NCI-H345 treated with DMSO at 0.1 percent for 48 hours (cell line): ENCODE measurements at regions not wholly inside any gene's neighbourhood (a gene's known extent, or its start where the extent isn't known, plus 50 kb on each side); places are given as distances from the start of the nearest gene placed in this dataset.

Source experiments
- DNase-seq: peaks from one replicate; lab custom pipeline; 2025; ENCODE audit not compliant: unreplicated experiment; lab: John Stamatoyannopoulos, UW

GRCh38 chr12:77724367-77724957, 106.2 kb upstream of the NAV3 start:
- peak; percentile 52 for DNase-seq

GRCh38 chr12:77723308-77723707, 107.4 kb upstream of the NAV3 start:
- DNase-seq, result no peak

GRCh38 chr12:77722536-77722935, 108.2 kb upstream of the NAV3 start:
- no peak for DNase-seq

- no peak for DNase-seq
These were observed 110.4 kb upstream of the NAV3 start for GRCh38 chr12:77720258-77720657.

GRCh38 chr12:77710209-77710608, 120.5 kb upstream of the NAV3 start:
- DNase-seq, result no peak

- no peak for DNase-seq
These were observed 133.6 kb upstream of the NAV3 start for GRCh38 chr12:77697126-77697525.

DNA sequence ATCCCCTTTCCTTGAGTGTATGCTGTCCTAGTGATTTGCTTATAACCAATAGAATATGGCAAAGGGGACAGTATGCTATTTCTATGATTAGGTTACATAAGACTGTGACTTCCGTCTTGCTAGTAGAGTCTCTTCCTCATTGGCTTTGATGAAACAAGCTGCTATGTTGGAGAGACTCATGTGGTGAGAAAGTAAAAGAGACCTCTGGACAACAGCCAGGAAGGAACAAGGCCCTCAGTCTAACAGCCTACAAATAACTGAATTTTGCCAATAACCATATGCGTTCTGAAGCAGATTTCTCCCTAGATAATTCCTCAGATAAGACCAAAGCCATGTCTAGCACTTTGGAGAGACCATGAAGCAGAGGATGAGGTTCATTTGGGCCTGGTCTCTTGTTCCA, 134.5 kb upstream of the NAV3 start:
- no peak for DNase-seq

GRCh38 chr12:77689510-77690086, 141.1 kb upstream of the NAV3 start:
- no peak for DNase-seq

GRCh38 chr12:77687321-77687720, 143.4 kb upstream of the NAV3 start:
- no peak for DNase-seq

- no peak for DNase-seq
These were observed 143.9 kb upstream of the NAV3 start for GRCh38 chr12:77686760-77687159.

DNA sequence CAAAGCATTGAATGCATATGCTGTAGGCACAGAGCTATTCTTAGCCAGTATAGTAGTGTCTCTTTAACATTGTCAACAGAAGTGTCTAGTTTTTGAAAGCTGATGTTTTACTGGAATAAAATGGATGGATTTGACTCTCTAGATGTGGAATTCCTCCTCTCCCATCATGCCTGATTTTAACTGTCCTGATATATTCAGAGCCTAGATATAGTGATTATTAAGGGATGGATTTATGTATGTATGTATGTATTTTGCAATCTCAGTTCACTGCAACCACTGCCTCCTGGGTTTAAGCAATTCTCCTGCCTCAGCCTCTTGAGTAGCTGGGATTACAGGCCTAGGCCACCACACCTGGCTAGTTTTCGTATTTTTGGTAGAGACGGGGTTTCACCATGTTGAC, 144.8 kb upstream of the NAV3 start:
- DNase-seq, result no peak

DNA sequence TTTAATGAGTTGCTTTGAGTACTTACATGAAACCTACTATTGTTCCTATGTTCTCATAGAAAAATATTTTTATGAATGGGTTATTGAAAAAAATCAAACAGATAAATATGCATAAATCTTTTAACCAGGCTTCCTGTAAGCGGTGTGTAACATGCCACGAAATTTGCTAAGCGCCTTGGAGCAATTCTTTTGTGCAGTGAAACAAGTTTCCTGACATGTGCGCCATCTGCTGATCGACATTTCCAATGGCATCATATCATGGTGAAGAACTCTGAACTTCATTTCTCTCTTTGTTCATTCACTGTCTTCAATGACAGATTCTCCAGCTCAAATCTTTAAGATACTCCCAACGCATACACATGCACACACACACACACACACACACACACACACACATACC, 145.6 kb upstream of the NAV3 start:
- peak; percentile 71 for DNase-seq

DNA sequence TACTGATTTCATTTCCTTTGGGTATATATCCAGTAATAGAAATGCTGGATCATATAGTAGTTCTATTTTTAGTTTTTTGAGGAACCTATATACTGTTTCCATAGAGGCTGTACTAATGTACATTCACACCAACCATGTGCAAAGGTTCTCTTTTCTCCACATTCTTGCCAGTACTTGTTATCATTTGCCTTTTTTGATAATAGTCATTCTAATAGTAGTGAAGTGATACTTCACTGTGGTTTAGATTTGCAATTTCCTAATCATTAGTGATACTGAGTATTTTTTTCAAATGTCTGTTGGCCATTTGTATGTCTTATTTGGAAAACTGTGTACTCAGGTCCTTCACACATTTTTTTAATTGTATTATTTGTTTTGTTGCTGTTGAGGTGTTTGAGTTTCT, 148.2 kb upstream of the NAV3 start:
- no peak for DNase-seq

GRCh38 chr12:77681726-77682125, 149.0 kb upstream of the NAV3 start:
- no peak for DNase-seq

DNA sequence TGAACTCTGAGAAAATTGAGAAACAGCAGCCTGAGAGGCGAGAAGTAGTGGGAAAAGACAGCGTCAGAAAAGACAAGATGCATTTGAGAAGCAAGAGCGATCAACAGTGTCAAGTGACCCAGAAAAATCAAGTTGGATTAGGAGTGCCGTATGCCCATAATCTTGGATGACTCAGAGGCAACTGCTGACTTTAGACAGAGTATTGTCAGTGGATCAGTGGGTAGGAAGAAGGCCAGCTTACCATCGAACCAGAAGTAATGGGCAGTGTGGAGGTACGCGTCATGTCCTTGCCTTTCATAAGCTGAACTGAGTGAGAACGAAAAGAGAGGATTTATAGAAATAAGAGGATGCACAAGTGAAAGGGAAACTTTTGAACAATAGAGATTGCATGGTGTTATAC, 151.0 kb upstream of the NAV3 start:
- no peak for DNase-seq

DNA sequence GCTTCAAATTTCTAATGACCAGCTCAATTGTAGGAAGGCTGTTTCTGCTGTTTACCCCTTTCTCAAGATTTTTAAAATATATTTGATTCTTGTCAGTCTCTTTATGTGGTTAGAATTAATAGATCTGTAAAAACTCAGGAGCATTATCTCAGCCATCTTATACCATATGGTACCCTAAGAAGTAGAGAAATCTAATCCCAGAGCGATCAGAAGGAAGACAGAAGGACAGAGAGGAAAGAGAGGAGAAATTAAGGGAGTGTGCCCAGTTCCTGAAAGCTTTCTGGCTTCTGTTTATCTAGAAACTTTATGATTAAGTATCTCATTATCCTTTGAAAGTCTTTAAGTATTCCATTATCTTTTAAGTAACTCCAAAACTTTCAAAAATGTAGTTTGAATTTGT, 152.1 kb upstream of the NAV3 start:
- DNase-seq, result no peak

DNA sequence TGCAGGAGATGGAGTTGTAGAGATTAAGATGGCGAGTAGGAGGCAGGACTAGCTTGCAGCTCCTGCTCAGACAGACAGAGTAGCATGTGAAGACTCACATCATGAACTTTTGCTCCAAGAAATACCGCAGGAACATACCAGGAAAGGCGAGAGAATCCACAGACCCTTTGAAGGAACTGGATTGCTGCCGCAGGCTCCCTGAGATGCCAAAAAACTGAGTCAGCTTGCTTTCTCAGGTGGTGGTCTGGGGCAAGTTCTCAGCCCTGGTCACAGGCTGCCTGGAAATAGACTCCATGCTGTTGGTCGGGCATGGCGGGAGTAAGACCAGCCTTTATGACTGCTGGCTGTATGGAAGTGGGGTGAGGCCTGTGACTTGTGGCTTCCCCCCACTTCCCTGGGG, 163.6 kb upstream of the NAV3 start:
- no peak for DNase-seq

DNA sequence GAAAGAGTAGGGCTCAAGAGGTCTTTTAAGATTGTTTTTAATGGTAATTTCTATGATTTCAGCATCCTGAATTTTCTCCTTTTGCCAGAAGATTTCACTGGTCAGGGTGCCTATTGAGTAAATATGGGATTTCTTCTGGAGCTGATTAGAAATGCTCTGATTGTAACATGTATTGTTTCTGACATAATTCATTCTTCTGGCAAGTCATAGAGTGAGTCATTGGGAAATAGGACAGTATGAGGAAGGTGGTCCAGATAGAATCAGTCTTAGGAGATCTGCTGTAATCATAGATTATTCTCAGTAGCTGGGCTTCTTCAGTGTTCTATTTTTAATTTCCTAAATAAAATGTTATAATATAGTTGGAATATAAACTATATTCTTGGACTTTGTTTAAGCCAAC, 182.0 kb upstream of the NAV3 start:
- DNase-seq, result no peak

DNA sequence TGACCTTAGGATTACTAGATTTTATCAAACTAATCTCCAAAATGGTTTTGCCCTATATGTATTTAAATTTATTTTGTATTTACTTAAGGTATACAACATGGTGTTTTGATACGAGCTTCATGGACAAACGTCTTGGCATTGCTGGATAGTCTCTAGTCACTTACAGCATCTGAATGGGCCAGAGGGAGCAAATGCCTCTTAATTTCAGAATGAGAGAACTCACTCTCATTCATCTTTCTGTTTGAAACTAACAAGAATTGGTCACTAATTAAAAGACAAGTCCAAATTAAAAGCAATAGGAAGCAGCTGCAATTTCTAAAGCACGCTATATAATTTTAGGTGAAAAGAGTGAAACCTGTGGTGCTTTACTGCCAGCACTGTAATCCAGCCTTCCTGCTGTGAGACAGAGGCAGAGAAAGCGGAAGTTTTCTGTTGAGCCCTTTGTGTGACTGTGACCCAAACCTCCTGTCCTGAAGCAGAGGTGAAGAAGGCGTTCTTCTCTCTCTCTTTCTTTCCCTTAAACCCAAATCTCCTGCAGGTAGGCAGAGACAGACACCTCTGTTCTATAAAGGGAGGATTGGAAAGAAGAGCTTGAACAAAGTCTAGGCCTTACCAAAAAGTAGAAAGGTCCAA, 184.6 kb upstream of the NAV3 start:
- no peak for DNase-seq

- no peak for DNase-seq
These were observed 185.6 kb upstream of the NAV3 start for GRCh38 chr12:77644915-77645605.

GRCh38 chr12:77642246-77642645, 188.4 kb upstream of the NAV3 start:
- DNase-seq, result no peak

DNA sequence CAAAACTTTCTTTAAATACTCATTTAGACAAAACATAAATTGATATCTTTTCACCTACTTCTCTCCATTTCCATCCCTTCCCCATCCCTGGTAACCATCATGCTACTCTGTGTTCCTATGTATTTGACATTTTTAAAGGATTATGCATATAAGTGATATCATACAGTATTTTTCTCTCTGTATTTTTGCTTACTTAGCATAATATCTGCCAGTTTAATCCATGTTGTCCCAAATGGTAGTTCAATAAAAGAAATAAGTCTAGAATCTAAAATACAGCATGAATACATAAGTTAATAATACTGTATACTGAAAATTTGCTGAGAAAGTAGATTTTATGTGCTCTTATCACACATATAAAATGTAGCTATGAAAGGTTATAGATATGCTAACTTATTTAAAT, 190.3 kb upstream of the NAV3 start:
- DNase-seq, result no peak
